ENCODE measurements at regions not wholly inside any gene's neighbourhood (a gene's known extent, or its start where the extent isn't known, plus 50 kb on each side); places are given as distances from the start of the nearest gene placed in this dataset.

DNA sequence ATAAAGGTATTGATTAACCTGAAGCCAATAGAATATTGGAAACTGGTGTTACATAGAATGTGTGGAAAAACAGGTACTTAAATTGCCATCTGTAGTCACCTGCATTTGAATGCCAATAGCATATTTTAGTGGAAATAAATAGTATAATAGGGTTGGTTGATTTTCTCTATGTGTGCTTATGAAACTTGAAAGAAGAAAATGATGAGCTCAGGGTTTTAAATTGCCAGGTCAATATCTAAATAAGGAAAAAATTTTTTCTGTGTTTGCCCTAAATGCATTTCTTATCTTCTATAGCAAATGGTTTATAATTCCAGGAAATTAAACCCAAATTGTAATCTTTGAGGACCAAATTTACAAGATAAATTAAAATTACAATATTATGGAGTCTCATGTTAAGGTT is 626.6 kb downstream of the CDH8 start:
- peaks cover 0 to 6% of the 10 kb centered on the region in 2 donors for H3K9me3 Mint-ChIP-seq
- H3K27me3 Mint-ChIP-seq, result no peaks in the 10 kb centered on the region
- no peaks in the 10 kb centered on the region for H3K4me1 Mint-ChIP-seq
- H3K36me3 Mint-ChIP-seq, result no peaks in the 10 kb centered on the region
- H3K4me3 Mint-ChIP-seq, result no peak overlapping the region
- ATAC-seq (replicated peaks) (no peak), DNase-seq (no peak)
- no peak overlapping the region for H3K27ac Mint-ChIP-seq

DNA sequence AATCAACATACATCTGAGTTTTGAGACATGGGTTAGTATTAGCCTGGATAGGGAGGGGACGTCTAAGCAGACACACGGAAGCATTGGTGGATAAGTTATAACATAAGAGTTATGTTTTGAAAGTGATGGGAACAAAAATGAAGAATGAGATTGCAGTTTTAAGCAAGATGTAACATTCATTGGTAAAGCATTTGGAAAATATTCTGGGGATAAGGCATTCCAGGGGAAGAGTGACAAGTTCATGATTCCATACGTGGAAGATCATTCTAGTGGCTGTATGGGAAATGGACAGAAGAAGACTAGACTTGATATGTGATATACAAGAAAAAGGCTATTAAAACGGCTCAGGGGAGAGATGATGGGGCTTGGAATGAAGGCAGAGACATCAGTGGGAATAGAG is 632.9 kb downstream of the CDH8 start:
- Mint-ChIP-seq H3K9me3 (peaks cover 6 to 10% of the 10 kb centered on the region in 2 donors), H3K36me3 (no peaks in the 10 kb centered on the region), H3K27me3 (no peaks in the 10 kb centered on the region), H3K27ac (no peak overlapping the region), H3K4me3 (no peak overlapping the region), H3K4me1 (no peaks in the 10 kb centered on the region)
- ATAC-seq (replicated peaks) (no peak), DNase-seq (no peak)

DNA sequence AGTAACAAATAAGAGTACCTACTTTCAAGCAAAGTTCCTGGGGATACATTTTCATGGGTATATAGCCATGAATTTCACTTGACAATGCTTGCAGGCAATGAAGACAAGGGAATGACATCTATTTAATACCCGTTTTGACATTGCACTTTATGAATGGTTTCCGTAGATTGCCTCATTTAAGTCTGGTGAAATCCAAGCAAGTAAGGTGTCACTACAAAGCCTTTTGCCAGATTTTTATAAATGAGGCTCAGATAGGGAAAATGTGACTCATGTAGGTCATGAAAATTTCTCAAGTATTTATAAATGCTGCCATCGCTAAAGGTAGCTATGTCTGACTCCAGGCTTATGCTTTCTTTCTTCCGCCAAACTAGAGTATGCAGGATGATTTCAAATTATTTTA is 644.3 kb downstream of the CDH8 start:
- no peak for ATAC-seq (replicated peaks)
- no peak for DNase-seq
- no peak overlapping the region for H3K27ac Mint-ChIP-seq
- H3K4me3 Mint-ChIP-seq, result no peak overlapping the region
- H3K36me3 Mint-ChIP-seq, result no peaks in the 10 kb centered on the region
- no peaks in the 10 kb centered on the region for H3K27me3 Mint-ChIP-seq
- H3K9me3 Mint-ChIP-seq, result peaks cover 5 to 6% of the 10 kb centered on the region in 2 donors
- H3K4me1 Mint-ChIP-seq, result no peaks in the 10 kb centered on the region

DNA sequence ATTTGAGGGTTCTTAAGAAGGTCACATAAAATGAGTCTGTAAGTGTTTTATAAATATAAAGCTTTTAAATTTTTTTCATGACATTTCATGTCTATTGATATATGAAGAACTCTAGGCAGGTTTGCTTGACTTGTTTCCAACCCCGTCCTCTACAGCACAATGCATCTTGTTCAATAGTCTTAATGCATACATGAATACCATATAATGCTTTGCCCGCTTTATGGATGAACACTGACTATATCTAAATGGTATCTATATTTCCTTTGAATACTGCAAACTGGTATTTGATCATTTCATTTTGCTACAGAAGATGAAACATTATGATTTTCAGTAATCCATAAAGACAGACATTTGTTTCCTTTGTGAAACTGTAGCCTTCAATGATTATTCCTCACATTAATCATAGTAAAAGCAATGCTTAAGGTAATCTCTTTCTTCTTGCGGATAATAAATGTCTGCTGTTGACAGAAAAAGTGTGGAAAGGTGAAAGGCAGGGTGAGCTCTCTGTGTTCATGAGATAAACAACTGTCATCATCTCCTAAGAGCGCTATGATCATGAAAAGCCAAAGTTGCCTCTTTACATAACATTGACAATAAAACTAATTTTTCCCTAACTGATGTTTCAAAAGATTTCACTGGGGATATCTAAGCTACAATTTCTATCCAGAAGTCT is 645.1 kb downstream of the CDH8 start:
- Mint-ChIP-seq H3K4me1 (no peaks in the 10 kb centered on the region), H3K9me3 (peaks cover 5 to 6% of the 10 kb centered on the region in 2 donors), H3K4me3 (no peak overlapping the region), H3K27me3 (no peaks in the 10 kb centered on the region), H3K27ac (no peak overlapping the region), H3K36me3 (no peaks in the 10 kb centered on the region)
- ATAC-seq (replicated peaks) (no peak), DNase-seq (no peak)

DNA sequence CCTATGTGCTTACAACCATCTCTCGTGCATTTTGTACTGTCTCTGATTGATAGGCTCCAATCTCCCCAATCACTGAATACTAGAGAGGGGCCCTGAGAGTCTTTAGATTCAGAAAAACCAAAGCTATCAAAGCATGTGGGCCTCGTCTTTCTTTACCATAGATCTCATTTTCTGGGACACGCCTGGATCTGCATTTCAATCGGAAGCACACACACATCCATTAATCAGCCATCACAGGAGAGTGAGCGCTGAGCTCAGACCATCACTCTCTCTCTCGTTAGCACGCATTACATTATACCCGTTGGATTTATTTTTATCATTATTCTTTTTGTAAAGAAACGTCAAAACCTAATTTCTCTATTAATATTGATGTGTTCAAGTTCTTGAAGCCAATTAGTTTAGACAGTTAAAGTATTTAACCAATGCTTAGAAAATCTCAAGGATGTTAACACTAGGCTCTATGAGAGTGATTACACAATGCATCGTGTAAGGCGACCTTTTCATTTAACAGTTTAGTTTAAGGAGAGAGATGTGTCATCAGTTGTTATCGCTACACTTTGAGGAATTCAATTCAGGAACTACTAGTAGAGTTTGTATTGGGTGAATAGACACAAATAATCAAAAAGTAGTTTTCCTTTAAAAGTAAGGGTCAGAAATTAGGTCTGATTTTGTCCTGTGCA is 650.7 kb downstream of the CDH8 start:
- Mint-ChIP-seq H3K4me3 (no peak overlapping the region), H3K27me3 (no peaks in the 10 kb centered on the region), H3K9me3 (peaks cover 3 to 5% of the 10 kb centered on the region in 2 donors), H3K27ac (no peak overlapping the region), H3K36me3 (no peaks in the 10 kb centered on the region), H3K4me1 (no peaks in the 10 kb centered on the region)
- DNase-seq, result no peak
- ATAC-seq (replicated peaks), result no peak

DNA sequence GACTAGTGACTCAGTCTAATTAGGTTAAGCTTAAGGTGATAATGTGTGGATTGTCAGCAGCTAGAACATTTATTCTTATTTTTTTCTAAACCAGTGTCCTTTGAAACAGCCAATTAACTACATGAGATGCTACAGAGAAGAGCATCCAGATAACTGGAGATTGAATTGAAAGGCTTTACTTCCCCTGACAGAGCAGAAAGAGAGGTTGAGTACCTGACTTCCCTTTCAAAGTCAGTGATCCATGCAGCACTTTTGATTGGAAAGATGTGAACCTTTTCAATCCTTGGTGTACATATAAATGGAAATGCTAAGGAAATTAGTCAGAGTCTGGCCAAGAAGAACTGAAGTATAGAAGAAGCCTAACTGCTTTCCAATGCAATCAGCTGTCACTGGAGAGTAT is 653.8 kb downstream of the CDH8 start:
- no peak for ATAC-seq (replicated peaks)
- DNase-seq, result no peak
- no peaks in the 10 kb centered on the region for H3K36me3 Mint-ChIP-seq
- H3K9me3 Mint-ChIP-seq, result peaks cover 3 to 4% of the 10 kb centered on the region in 2 donors
- H3K4me3 Mint-ChIP-seq, result no peak overlapping the region
- H3K27ac Mint-ChIP-seq, result no peak overlapping the region
- no peaks in the 10 kb centered on the region for H3K27me3 Mint-ChIP-seq
- H3K4me1 Mint-ChIP-seq, result no peaks in the 10 kb centered on the region

DNA sequence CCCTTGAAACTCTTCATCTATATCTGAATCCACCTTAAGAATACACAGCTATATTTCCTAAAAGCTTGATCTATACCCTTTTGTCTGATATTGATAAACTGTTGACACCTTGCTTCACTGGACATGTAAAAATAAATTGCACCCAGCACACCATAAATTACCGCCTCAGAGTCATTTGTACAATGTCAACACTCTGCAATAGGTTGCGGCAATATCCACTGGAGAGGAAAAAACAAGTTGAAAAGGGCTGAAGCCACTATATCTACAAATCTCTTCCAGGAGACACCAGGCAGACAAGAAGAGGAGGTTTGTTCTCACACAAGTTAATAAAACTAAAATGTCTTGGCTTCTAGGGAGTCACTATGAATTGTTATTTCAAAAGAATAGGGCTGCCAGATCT is 656.9 kb downstream of the CDH8 start:
- Mint-ChIP-seq H3K4me3 (no peak overlapping the region), H3K27me3 (no peaks in the 10 kb centered on the region), H3K9me3 (peaks cover 0 to 6% of the 10 kb centered on the region in 2 donors), H3K36me3 (no peaks in the 10 kb centered on the region), H3K27ac (no peak overlapping the region), H3K4me1 (no peaks in the 10 kb centered on the region)
- no peak for DNase-seq
- no peak for ATAC-seq (replicated peaks)

DNA sequence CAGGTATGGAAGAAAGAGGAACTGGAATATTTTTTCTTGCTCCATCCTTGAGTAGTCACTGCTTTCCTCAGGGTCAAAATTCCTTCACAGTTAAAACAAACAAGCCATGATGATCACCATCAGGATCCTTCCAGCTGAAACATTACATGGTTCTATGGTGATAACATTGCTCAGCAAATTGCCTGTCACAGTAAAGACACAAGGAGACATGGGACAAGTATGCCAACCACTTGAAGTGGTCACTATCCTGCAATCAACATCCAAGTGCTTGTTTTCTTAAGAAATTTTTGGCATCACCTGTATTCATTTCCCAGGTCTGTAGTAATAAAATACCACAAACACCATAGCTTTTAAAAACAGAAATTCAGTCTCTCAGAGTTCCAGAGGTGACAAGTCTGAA is 662.2 kb downstream of the CDH8 start:
- H3K4me1 Mint-ChIP-seq, result no peaks in the 10 kb centered on the region
- H3K9me3 Mint-ChIP-seq, result peaks cover 0 to 4% of the 10 kb centered on the region in 2 donors
- H3K36me3 Mint-ChIP-seq, result no peaks in the 10 kb centered on the region

DNA sequence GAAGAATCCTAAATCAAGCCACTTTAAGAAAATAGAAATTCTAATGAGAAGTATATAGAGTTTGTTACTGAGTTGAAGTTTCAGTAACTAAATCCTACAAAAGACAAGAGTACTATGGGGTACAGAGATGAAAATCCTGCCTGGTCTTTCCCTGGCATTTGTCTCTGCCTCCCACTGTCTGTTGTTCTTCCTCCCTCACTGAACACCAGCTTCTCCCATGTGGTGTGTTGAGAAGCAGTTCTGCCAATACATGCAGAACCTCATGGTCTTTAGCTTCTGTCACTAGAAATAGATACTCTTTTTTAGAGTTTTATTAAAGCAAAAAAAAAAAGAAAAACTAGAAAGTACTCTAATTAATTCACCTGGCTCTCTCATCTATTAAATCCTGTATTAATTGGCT is 664.4 kb downstream of the CDH8 start:
- no peak overlapping the region for H3K27ac Mint-ChIP-seq
- no peaks in the 10 kb centered on the region for H3K36me3 Mint-ChIP-seq
- H3K4me3 Mint-ChIP-seq, result no peak overlapping the region
- no peaks in the 10 kb centered on the region for H3K27me3 Mint-ChIP-seq
- peaks cover 0 to 5% of the 10 kb centered on the region in 2 donors for H3K9me3 Mint-ChIP-seq
- no peak for DNase-seq
- H3K4me1 Mint-ChIP-seq, result no peaks in the 10 kb centered on the region
- ATAC-seq (replicated peaks), result no peak

More for the DNA sequence above, 662.2 kb downstream of the CDH8 start:
- ATAC-seq (replicated peaks) (no peak), DNase-seq (no peak)
- no peak overlapping the region for H3K27ac Mint-ChIP-seq
- no peak overlapping the region for H3K4me3 Mint-ChIP-seq
- no peaks in the 10 kb centered on the region for H3K27me3 Mint-ChIP-seq

DNA sequence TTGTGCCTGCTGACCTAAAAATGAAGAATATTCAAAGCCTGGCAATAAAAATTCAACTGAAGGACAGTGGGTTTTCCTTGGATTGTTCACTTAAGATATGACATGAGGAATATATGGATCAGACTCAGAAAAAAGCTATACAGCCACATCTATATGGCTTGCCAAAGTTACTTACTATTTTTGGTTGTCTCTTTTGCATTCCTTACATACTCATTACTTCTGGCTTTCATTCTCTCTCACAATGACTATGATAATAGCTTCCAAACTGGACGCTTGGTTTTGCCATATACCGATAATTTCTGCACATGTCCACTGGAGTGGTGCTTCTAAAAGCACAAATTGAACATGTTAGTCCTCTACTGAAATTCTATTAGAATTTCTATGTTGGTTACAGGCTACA is 664.9 kb downstream of the CDH8 start:
- Mint-ChIP-seq H3K4me3 (no peak overlapping the region), H3K4me1 (no peaks in the 10 kb centered on the region), H3K27me3 (no peaks in the 10 kb centered on the region), H3K9me3 (peaks cover 0 to 5% of the 10 kb centered on the region in 2 donors), H3K27ac (no peak overlapping the region), H3K36me3 (no peaks in the 10 kb centered on the region)
- ATAC-seq (replicated peaks) (no peak), DNase-seq (no peak)

DNA sequence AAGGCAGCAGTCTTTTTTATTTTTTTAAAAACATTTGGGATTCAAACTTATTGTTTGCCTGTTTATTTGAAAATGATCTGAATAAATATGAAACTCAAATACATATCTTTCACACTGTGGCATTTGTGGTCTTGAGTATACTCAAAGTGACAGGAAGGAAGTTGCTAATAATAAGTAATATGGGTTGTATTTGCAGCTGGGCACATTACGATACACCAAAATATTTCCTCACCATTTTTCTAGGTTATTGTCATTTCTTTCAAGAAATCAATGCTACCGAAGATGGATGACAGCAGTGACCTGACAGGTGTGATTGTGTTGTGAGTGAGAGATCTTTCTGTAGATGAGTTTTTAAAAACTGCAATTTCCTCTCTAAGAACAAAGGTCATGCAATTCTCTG is 665.7 kb downstream of the CDH8 start:
- Mint-ChIP-seq H3K4me1 (no peaks in the 10 kb centered on the region), H3K27me3 (no peaks in the 10 kb centered on the region), H3K4me3 (no peak overlapping the region), H3K36me3 (no peaks in the 10 kb centered on the region), H3K27ac (no peak overlapping the region), H3K9me3 (peaks cover 0 to 4% of the 10 kb centered on the region in 2 donors)
- DNase-seq (no peak), ATAC-seq (replicated peaks) (no peak)

DNA sequence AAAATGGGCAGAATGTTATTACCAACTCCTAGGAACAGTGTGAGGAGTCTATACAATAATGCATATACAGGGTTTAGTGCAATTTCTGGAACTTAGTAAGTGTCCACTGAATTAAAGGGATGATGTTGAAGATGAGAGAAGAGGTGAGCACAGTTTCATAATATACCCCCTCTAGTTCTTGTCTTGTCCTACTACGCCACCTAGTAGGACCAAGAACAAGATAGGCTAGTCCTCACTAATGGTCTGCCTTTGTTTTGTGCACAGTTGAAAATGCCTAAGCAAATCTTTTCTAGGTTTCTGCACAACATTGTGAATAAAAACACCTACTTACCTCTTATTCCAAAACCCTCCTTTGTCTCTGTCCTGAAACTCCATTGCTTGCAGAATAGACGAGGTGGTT is 670.2 kb downstream of the CDH8 start:
- Mint-ChIP-seq H3K27me3 (no peaks in the 10 kb centered on the region), H3K4me3 (no peak overlapping the region), H3K27ac (no peak overlapping the region), H3K36me3 (no peaks in the 10 kb centered on the region), H3K9me3 (peaks cover 0 to 3% of the 10 kb centered on the region in 2 donors), H3K4me1 (no peaks in the 10 kb centered on the region)
- ATAC-seq (replicated peaks), result no peak
- no peak for DNase-seq

DNA sequence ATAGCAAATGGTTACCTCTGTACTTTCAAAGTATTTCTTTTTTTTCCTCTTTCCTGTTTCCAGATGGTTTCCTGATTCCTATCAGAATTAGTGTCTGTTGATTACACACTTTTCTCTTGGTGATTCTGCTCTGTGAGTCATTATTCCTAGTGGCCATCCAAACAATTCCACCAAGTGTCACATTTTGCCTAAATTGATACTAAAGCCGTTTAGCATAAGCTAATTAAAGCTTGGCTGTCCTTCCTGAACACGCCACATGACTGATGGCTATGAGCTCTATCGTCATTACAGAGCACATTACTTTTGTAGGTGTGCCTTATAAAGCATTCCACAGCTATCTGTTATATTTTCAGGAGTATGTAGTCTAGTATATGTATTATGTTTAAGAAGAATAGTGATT is 671.2 kb downstream of the CDH8 start:
- ATAC-seq (replicated peaks) (no peak), DNase-seq (no peak)
- Mint-ChIP-seq H3K9me3 (peaks cover 0 to 3% of the 10 kb centered on the region in 2 donors), H3K27me3 (no peaks in the 10 kb centered on the region), H3K36me3 (no peaks in the 10 kb centered on the region), H3K27ac (no peak overlapping the region), H3K4me1 (no peaks in the 10 kb centered on the region), H3K4me3 (no peak overlapping the region)

DNA sequence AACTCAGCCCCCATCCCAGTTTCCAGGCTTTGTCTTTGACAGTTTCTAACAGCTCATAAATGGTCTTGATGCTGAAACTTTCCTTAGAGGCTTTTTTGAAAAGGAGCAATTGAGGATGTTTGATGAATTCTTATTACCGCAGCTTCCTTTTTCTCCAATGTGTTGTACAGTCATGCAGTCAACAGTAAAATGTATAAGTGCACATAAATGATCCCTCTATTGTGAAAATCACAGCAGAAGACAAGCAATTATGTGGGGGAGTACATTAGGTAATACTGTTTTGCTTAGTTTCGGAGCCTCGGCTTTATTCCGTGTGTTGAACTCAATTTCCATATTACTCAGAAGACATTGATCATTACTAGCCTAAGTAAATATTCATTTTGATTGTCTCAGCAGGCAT is 673.7 kb downstream of the CDH8 start:
- H3K4me1 Mint-ChIP-seq, result no peaks in the 10 kb centered on the region
- H3K9me3 Mint-ChIP-seq, result peaks cover 5 to 6% of the 10 kb centered on the region in 2 donors
- DNase-seq, result no peak
- H3K27ac Mint-ChIP-seq, result no peak overlapping the region
- no peaks in the 10 kb centered on the region for H3K36me3 Mint-ChIP-seq
- ATAC-seq (replicated peaks), result no peak
- no peak overlapping the region for H3K4me3 Mint-ChIP-seq
- no peaks in the 10 kb centered on the region for H3K27me3 Mint-ChIP-seq

DNA sequence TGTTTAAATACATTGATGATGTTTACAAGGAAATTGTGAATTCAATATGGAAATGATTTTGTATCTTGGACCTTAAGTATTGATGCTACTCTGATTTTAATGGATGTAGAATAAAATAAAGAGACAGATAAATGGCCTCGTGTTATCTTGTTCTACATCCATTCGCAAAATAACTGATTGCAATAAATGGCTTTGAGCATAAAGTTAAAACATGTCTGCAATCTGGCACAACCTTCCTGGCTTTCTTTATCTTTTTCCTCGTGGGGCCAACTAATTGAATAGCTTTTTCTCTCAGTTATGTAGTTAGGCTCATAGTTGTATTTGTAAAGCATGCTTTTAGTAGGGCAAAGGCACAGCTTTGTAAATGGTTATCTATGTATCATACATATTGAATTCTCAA is 691.4 kb downstream of the CDH8 start:
- H3K4me3 Mint-ChIP-seq, result no peak overlapping the region
- H3K36me3 Mint-ChIP-seq, result no peaks in the 10 kb centered on the region
- no peak for DNase-seq
- no peaks in the 10 kb centered on the region for H3K4me1 Mint-ChIP-seq
- no peak for ATAC-seq (replicated peaks)
- H3K27ac Mint-ChIP-seq, result no peak overlapping the region
- no peaks in the 10 kb centered on the region for H3K27me3 Mint-ChIP-seq
- H3K9me3 Mint-ChIP-seq, result no peaks in the 10 kb centered on the region

Measured in stimulated activated naive B cell treated with anti-CD40 and anti-IgM and Interleukin-4, amounts not matched to agents 10 μg/mL and 1 μg/mL and 100 μg/mL, for 72 hours (primary cell).